Smooth muscle cell (in vitro differentiated cells): ENCODE measurements at regions not wholly inside any gene's neighbourhood (a gene's known extent, or its start where the extent isn't known, plus 50 kb on each side); places are given as distances from the start of the nearest gene placed in this dataset.

Experiments
- DNase-seq: peaks from one replicate; lab custom pipeline; 2025; ENCODE audit not compliant: unreplicated experiment; lab: John Stamatoyannopoulos, UW
- H2AFZ ChIP-seq: fragments of 200-600 bp; sonication (generic); 2 replicates; pipeline ENCODE4 v1.6.0; 2016; ENCODE audit warnings: antibody characterized with exemption, low read depth, mild to moderate bottlenecking
- H3F3A ChIP-seq: fragments of 200-600 bp; sonication (generic); 2 replicates; pipeline ENCODE4 v1.6.0; 2017; ENCODE audit warnings: antibody characterized with exemption, low read depth
- H3K27ac ChIP-seq: fragments of 200-600 bp; sonication (generic); 2 replicates; pipeline ENCODE4 v1.5.1; 2016; ENCODE audit warnings: low read depth, mild to moderate bottlenecking
- H3K27me3 ChIP-seq: fragments of 200-600 bp; sonication (generic); 2 replicates; pipeline ENCODE4 v1.6.1; 2016; ENCODE audit warnings: low read depth, mild to moderate bottlenecking
- H3K36me3 ChIP-seq: fragments of 200-600 bp; sonication (generic); 2 replicates; pipeline ENCODE4 v1.5.1; 2016; ENCODE audit warnings: low read depth
- H3K4me1 ChIP-seq: fragments of 200-600 bp; sonication (generic); 2 replicates; pipeline ENCODE4 v1.5.1; 2016; ENCODE audit warnings: low read depth
- H3K4me2 ChIP-seq: fragments of 200-600 bp; sonication (generic); 2 replicates; pipeline ENCODE4 v1.6.0; 2016; ENCODE audit warnings: mild to moderate bottlenecking
- H3K4me3 ChIP-seq: fragments of 200-600 bp; sonication (generic); 2 replicates; pipeline ENCODE4 v1.5.1; 2016; ENCODE audit warnings: mild to moderate bottlenecking
- H3K79me2 ChIP-seq: fragments of 200-600 bp; sonication (generic); 2 replicates; pipeline ENCODE4 v1.6.0; 2016; ENCODE audit warnings: low read depth, mild to moderate bottlenecking
- H3K9ac ChIP-seq: fragments of 200-600 bp; sonication (generic); 2 replicates; pipeline ENCODE4 v1.6.0; 2016; ENCODE audit warnings: low read depth
- H3K9me3 ChIP-seq: fragments of 200-600 bp; sonication (generic); replicated peaks from 2 replicates; pipeline ENCODE4 v1.5.1; 2016; ENCODE audit warnings: low read depth
- H4K20me1 ChIP-seq: fragments of 200-600 bp; sonication (generic); 2 replicates; pipeline ENCODE4 v1.6.0; 2016; ENCODE audit warnings: low read depth
- CTCF ChIP-seq: fragments of 200-600 bp; sonication (generic); IDR thresholded peaks from 2 replicates; pipeline ENCODE4 v1.5.1; 2017; ENCODE audit warnings: borderline replicate concordance, mild to moderate bottlenecking, antibody characterized with exemption; ENCODE audit not compliant: insufficient read depth, poor library complexity, severe bottlenecking
- WGBS: methylation state at CpG from one replicate; pipeline ENCODE4 v1.1.7; 2016; ENCODE audit warnings: low lambda C conversion rate; 5-methylcytosine and 5-hydroxymethylcytosine counted together

- Histone ChIP-seq H3K4me2 (no peak overlapping the region), H3K27me3 (no peaks in the 10 kb centered on the region), H3K27ac (no peak overlapping the region), H3F3A (no peaks in the 10 kb centered on the region), H2AFZ (no peak overlapping the region), H4K20me1 (no peaks in the 10 kb centered on the region), H3K4me1 (no peaks in the 10 kb centered on the region), H3K36me3 (no peaks in the 10 kb centered on the region), H3K9ac (no peak overlapping the region), H3K9me3 (no peaks in the 10 kb centered on the region), H3K4me3 (no peak overlapping the region), H3K79me2 (no peaks in the 10 kb centered on the region)
- DNase-seq, result no peak
- WGBS, result 87% methylated on average over 4 of the region's 4 CpGs
- no peak for TF ChIP-seq CTCF
Measured at GRCh38 chr2:191516260-191516659, 161.7 kb upstream of the NABP1 start.

GRCh38 chr2:191521608-191522208 lies 156.2 kb upstream of the NABP1 start:
- Histone ChIP-seq H3K79me2 (no peaks in the 10 kb centered on the region), H2AFZ (no peak overlapping the region), H3F3A (no peaks in the 10 kb centered on the region), H3K4me3 (no peak overlapping the region), H3K9ac (no peak overlapping the region), H3K27ac (no peak overlapping the region), H3K4me2 (no peak overlapping the region), H3K36me3 (no peaks in the 10 kb centered on the region), H3K4me1 (no peaks in the 10 kb centered on the region), H3K27me3 (no peaks in the 10 kb centered on the region), H4K20me1 (no peaks in the 10 kb centered on the region), H3K9me3 (no peaks in the 10 kb centered on the region)
- TF ChIP-seq CTCF, result peak; percentile 72
- WGBS, result 63% methylated on average over 1 of the region's 1 CpG
- no peak for DNase-seq

GRCh38 chr2:191522478-191523120 lies 155.3 kb upstream of the NABP1 start:
- TF ChIP-seq CTCF, result no peak
- no peak overlapping the region for H3K4me2 ChIP-seq
- H3F3A ChIP-seq, result no peaks in the 10 kb centered on the region
- H3K27me3 ChIP-seq, result no peaks in the 10 kb centered on the region
- H2AFZ ChIP-seq, result no peak overlapping the region
- no peaks in the 10 kb centered on the region for H3K9me3 ChIP-seq
- no peak overlapping the region for H3K4me3 ChIP-seq
- H3K9ac ChIP-seq, result no peak overlapping the region
- WGBS, result 91% methylated on average over 7 of the region's 7 CpGs
- DNase-seq, result no peak
- no peaks in the 10 kb centered on the region for H3K36me3 ChIP-seq
- H3K79me2 ChIP-seq, result no peaks in the 10 kb centered on the region
- no peaks in the 10 kb centered on the region for H4K20me1 ChIP-seq
- H3K4me1 ChIP-seq, result no peaks in the 10 kb centered on the region
- no peak overlapping the region for H3K27ac ChIP-seq

GRCh38 chr2:191526091-191526490 lies 151.8 kb upstream of the NABP1 start:
- Histone ChIP-seq H4K20me1 (no peaks in the 10 kb centered on the region), H3K9ac (no peak overlapping the region), H3K4me2 (no peak overlapping the region), H3K4me3 (no peak overlapping the region), H3K36me3 (no peaks in the 10 kb centered on the region), H3F3A (no peaks in the 10 kb centered on the region), H3K79me2 (no peaks in the 10 kb centered on the region), H3K27ac (no peak overlapping the region), H2AFZ (no peak overlapping the region), H3K27me3 (no peaks in the 10 kb centered on the region), H3K9me3 (no peaks in the 10 kb centered on the region), H3K4me1 (no peaks in the 10 kb centered on the region)
- DNase-seq, result no peak
- TF ChIP-seq CTCF, result no peak
- WGBS, result 100% methylated on average over 1 of the region's 1 CpG
